HFF-Myc (cell line): ENCODE measurements at regions not wholly inside any gene's neighbourhood (a gene's known extent, or its start where the extent isn't known, plus 50 kb on each side); places are given as distances from the start of the nearest gene placed in this dataset.

ENCODE experiments used
- DNase-seq: peaks from one replicate; pipeline ENCODE4 v3.0.0-alpha.2; 2011; ENCODE audit warnings: low read depth; ENCODE audit errors: extremely low read depth
- H3K4me3 ChIP-seq: replicated peaks from 2 replicates; pipeline ENCODE4 v1.5.1; 2011; ENCODE audit warnings: low read depth, mild to moderate bottlenecking, control low read depth, low read length
- TF ChIP-seq, protein P1 (sequence below): IDR thresholded peaks from 2 replicates; pipeline ENCODE4 v1.5.1; 2012; ENCODE audit warnings: mild to moderate bottlenecking, low read depth, low read length, control low read depth; ENCODE audit errors: missing control alignments

DNA sequence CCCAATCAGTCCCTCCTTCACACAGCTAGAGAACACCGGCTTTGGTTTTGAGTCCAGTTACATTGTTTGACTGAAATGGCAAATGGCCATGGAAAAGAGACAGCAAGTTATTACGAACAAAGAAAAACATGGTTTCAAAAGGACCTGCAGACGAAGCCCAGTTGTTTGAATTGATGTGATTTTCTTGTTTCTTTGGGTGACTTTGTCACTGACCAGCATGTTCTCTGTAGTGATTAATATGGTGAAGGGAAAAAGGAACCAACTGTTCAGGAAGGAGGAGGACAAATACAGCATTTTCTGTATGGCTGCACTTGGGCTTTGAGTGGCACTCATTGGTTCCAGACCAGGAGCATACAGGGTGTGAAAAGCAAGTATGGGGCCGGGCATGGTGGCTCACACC, 217.4 kb upstream of the TPM1 start:
- no peak overlapping the region for H3K4me3 ChIP-seq
- TF ChIP-seq, protein P1, sequence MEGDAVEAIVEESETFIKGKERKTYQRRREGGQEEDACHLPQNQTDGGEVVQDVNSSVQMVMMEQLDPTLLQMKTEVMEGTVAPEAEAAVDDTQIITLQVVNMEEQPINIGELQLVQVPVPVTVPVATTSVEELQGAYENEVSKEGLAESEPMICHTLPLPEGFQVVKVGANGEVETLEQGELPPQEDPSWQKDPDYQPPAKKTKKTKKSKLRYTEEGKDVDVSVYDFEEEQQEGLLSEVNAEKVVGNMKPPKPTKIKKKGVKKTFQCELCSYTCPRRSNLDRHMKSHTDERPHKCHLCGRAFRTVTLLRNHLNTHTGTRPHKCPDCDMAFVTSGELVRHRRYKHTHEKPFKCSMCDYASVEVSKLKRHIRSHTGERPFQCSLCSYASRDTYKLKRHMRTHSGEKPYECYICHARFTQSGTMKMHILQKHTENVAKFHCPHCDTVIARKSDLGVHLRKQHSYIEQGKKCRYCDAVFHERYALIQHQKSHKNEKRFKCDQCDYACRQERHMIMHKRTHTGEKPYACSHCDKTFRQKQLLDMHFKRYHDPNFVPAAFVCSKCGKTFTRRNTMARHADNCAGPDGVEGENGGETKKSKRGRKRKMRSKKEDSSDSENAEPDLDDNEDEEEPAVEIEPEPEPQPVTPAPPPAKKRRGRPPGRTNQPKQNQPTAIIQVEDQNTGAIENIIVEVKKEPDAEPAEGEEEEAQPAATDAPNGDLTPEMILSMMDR = no peak
- DNase-seq = no peak

DNA sequence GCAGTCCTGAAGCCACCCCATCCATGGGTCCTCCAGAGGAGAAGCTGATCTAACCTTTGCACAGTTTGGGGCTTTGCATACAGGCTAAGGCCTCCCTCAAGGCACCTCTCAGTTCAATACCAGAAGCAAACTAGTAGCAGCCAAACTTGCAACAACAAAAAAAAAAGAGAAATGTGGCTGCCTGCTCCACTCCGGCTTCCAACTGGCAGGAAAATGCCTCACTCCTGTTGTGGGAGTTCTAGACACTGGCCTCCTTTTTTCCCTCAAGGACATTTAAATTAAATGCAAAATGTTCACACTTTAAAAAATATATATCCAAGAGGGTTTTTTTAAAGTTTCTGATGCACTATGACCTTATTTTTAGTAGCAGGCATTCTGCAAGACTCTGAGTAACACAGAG, 216.0 kb upstream of the TPM1 start:
- no peak for DNase-seq
- TF ChIP-seq, protein P1 = no peak
- H3K4me3 ChIP-seq = no peak overlapping the region

DNA sequence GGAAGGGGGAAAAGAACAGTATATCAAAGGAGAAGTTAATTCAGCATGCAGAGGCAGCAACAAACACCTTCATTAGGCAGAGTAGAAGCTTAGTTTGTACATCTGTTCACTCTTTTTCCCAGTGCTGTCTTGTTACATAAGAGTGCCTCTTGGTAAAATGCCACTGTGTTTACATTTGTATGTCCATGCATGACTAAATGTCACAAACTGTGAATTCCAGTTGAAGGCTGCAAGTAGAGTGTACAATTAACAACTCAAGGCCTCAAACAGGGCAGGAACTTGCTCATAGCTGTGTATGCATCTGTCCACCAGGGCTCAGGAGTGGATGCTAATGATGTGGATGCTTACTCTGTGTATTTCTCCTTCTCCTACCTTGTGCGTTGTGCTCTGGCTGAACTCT, 214.2 kb upstream of the TPM1 start:
- no peak overlapping the region for H3K4me3 ChIP-seq
- DNase-seq = no peak
- TF ChIP-seq, protein P1 = no peak

DNA sequence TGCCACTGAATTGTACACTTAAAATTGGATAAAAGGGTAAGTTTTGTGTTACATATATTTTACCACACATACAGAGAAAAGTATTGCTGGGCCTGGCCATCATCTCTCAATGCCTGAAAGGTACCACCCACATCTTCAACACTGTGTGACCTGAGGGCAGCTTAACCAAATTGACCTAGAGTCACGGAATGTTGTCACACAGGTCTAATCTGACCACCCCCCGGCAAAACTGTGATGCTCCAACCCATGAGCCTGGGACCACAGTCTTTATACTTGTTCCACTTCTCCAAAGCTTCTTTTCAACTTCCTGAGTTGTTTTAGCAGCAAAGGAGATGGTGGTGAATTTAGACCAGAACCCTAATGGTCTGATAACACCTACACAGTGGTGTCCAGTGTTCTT, 210.3 kb upstream of the TPM1 start:
- DNase-seq = no peak
- TF ChIP-seq, protein P1 = no peak
- no peak overlapping the region for H3K4me3 ChIP-seq

DNA sequence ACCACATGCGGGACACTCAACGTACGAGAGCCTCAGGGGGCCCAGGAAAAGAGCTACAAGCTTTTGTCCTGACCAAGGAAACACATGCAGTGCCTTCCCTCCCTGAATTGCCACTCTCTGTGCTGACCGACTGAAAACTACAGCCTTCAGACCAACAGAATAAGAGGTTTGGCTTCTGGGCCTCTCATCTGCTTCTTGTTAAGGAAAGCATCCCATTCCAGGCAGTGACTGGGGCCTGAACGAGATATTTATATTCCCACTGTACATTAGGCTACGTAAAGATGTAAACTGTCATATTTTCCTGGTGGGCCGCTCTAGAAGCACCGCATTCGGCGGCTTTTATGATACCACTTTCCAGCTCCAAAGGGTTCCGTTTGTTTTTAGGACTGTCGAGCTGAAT, 208.9 kb upstream of the TPM1 start:
- no peak overlapping the region for H3K4me3 ChIP-seq
- TF ChIP-seq, protein P1 = no peak
- no peak for DNase-seq

DNA sequence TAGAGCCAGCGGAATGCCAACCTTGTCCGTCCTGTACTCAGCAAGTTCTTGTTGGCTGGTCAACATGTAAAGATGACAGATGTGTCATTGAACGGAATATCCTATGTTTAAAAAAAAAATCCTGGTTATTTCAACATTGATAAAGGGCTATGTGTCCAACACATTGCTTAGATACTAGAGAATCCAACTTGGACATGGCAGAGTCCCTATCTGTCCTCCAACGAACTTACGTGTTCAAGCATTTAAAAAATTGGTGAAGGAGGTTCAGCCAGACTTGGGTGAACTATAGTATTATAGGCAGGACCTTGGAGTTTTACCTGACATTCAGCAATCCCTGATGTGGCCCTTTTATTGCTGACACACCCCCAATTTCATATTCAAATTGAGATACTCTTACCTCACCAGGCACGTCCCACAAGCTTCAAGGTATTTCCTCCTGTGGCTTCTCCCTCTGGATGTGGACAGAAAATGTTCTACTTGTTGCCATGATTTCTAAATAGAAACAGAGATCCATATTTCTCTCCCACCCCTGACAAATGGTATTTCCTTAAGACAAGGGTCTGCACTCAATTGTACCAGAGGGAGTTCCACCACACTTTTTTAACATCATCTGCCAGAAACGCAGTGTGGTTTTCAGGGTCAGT, 207.7 kb upstream of the TPM1 start:
- no peak for DNase-seq
- TF ChIP-seq, protein P1 = no peak
- no peak overlapping the region for H3K4me3 ChIP-seq

DNA sequence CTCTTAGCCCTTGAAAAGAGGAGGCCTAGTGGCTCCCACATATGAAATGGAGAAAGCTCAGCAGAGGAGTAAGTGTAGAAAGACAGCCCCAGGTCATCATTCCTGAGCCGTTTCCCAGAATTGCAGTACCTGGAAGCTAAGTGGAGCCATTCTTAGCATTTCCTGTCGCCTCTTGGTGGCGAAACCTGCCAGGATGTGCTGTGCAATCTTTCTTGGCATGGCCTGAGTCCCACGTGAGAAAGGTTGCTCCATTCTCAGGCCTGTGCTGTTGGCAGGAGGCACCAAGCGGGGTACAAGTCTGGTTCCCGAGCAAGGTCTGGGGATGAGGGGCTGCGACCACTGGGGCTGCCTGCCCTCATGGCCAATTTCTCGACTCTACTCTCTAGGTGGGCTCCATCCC, 207.2 kb upstream of the TPM1 start:
- H3K4me3 ChIP-seq = no peak overlapping the region
- TF ChIP-seq, protein P1 = no peak
- DNase-seq = no peak
